Activated CD4-positive, CD25-positive, alpha-beta regulatory T cell treated with anti-CD3 and anti-CD28 coated beads, Interleukin-2, amount 50 U/mL, for 24 hours (primary cell): ENCODE measurements at regions not wholly inside any gene's neighbourhood (a gene's known extent, or its start where the extent isn't known, plus 50 kb on each side); places are given as distances from the start of the nearest gene placed in this dataset.
"Not testable (repeated sequence)": the region's sequence is repeated elsewhere in the genome, so short reads cannot be mapped to it uniquely, and the experiment has no call there.

Source experiments
- ATAC-seq, 2 donors: fragments of 150-1000 bp; cut with Tn5 transposase; one replicate each; pipeline ENCODE4 v1.10.0; 2021; ENCODE audit warnings: mild to moderate bottlenecking in 1 of 2, moderate library complexity in 1 of 2

DNA sequence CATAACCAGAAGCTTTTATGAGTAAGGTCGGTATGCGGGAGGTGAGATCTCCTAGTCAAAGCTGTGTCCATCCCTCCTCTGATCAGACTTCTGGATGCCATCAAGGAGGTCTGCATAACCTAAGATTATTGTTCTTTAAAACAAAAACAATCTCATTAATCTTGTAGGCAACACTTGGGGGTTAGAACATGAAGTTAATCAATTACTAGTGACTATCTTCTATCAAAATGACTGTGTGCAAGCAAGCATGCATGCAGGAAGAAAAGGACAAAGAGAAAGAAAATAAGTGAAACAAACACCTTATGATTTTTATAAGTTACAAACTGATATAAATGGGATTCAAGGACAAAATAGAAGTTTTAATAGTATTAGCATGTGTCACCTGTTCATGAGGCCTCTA is 2435.9 kb upstream of the PCDH20 start:
- no peak for ATAC-seq

DNA sequence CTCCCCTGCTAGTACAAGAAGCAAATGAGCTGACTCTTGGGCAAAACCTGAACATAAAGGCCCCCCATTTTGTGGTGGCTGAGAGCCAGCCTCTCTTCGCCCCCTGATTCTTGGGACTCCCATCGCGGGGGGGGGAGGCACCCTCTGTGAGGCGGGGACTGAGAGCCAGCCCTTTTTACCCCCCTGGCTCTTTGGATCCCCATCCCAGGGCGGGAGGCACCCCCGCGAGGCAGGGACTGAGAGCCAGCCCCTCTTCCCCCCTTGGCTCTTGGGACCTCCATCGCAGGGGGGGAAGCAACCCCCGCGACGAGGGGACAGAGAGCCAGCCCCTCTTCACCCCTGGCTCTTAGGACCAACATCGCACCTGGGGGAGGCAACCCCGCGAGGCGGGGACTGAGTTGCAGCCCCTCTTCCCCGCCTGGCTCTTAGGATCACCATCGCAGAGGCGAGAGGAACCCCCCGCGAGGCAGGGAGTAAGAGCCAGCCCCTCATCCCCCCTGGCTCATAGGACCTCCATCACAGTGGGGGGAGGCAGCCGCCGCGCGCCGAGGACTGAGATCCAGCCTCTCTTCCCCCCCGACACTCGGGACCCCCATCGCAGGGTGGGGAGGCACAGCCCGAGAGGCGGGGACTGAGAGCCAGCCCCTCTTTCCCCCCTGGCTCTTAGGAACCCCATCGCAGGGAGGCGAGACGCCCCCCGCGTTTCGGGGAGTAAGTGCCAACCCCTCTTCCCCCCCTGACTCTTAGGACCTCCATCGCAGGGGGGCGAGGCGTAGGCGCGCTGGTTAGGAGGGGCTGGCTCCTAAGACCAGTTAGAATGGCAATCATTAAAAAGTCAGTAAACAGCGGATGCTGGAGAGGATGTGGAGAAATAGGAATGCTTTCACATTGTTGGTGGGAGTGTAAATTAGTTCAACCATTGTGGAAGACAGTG is 2428.4 kb upstream of the PCDH20 start:
- no peak for ATAC-seq

DNA sequence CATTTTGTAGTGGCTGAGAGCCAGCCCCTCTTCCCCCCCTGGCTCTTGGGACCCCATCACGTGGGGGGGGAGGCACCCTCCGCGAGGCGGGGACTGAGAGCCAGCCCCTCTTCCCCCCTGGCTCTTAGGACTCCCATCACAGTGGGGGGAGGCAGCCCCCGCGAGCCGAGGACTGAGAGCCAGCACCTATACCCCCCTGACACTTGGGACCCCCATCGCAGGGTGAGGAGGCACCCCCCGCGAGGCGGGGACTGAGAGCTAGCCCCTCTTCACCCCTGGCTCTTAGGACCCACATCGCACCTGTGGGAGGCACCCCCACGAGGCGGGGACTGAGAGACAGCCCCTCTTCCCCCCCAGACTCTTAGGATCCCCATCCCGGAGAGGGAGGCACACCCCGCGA is 2426.5 kb upstream of the PCDH20 start:
- ATAC-seq: no peak

DNA sequence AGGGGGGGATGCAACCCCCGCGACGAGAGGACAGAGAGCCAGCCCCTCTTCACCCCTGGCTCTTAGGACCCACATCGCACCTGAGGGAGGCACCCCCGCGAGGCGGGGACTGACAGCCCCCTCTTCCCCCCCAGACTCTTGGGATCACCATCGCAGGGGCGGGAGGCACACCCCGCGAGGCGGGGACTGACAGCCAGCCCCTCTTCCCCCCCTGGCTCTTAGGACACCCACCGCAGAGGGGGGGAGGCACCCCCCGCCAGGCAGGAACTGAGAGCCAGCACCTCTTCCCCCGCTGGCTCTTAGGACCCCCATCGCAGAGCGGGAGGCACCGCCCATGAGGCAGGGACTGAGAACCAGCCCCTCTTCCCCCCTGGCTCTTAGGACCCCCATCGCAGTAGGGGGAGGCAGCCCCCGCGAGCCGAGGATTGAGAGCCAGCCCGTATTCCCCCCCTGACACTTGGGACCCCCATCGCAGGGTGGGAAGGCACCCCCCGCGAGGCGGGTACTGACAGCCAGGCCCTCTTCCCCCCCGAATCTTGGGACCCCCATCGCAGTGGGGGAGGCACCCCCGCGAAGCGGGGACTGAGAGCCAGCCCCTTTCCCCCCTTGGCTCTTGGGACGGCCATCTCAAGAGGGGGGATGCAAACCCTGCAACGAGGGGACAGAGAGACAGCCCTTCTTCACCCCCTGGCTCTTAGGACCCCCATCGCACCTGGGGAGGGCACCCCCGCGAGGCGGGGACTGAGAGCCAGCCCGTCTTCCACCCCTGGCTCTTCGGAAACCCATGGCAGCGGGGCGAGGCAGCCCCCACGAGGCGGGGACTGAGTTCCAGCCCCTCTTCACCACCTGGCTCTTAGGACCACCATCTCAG is 2425.1 kb upstream of the PCDH20 start:
- ATAC-seq: no peak

DNA sequence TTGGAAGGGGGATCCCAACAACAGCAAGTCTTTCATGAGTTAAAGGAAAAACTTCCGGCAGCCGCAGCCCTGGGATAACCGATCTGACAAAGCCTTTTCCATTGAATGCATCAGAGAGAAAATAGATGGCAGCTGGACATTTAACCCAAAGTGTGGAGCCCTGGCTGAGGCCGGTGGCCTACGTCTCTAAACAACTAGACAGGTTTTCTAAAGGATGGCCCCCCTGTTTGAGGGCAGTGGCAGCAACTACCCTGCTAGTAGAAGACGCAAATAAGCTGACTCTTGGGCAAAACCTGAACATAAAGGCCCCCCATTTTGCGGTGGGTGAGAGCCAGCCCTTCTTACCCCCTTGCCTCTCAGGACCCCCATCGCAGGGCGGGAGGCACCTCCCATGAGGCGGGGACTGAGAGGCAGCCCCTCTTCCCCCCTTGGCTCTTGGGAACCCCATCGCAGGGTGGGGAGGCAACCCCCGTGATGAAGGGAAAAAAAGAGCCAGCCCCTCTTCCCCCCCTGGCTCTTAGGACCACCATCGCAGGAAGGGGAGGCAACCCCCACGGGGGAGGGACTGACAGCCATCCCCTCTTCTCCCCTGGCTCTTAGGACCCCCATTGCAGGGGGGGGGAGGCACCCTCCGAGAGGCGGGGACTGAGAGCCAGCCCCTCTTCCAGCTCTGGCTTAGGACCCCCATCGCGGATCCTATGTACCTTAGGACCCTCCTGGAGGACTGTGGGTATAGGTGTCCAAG is 2422.9 kb upstream of the PCDH20 start:
- no peak for ATAC-seq

DNA sequence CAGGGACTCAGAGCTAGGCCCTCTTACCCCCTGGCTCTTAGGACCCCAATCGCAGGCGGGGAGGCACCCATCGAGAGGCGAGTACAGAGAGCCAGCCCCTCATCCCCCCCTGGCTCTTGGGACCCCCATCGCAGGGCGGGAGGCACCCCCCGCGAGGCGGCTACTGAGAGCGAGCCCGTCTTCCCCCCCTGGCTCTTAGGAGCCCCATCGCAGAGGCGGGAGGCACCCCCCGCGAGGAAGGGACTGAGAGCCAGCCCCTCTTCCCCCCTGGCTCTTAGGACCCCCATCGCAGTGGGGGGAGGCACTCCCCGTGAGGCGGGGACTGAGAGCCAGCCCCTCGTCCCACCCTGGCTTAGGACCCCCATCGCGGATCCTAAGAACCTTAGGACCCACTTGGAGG is 2422.1 kb upstream of the PCDH20 start:
- ATAC-seq: not testable (repeated sequence)

DNA sequence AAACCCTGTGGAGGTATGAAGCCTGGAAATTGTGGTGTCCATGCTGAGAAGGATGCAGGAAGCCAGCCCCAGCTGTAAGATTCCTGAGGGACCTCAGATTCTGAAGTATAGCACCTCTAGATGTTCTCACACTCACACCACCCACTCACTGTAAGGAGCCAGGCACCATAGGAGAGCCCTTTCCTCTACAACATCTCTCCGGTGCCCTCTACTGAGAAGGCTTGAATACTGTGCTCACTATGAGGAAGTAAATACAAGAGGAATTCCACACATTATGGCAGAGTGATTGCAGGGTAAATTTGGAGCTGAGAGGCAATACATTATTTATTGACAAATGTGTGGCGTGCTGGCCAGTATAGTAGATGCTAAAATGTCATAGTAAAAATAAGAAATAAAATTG is 2414.0 kb upstream of the PCDH20 start:
- not testable (repeated sequence) for ATAC-seq

DNA sequence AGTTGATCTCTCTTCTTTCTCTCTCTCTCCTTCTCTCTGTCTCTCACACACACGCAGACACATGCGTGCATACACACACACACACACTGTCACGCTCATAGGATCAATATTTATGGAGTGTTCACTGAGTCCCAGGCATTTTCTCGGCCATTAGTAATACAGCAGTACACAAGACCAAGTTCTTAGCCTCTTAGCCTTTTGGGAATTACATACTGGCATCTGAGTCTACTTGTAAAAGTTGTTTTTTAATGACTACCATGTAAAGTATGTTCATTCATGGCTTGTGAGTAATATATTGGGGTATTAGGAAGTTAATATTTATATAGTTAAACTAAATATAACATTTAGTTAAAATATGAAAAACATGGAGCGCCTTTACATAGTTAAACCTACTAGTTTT is 2406.1 kb upstream of the PCDH20 start:
- ATAC-seq: not testable (repeated sequence)

DNA sequence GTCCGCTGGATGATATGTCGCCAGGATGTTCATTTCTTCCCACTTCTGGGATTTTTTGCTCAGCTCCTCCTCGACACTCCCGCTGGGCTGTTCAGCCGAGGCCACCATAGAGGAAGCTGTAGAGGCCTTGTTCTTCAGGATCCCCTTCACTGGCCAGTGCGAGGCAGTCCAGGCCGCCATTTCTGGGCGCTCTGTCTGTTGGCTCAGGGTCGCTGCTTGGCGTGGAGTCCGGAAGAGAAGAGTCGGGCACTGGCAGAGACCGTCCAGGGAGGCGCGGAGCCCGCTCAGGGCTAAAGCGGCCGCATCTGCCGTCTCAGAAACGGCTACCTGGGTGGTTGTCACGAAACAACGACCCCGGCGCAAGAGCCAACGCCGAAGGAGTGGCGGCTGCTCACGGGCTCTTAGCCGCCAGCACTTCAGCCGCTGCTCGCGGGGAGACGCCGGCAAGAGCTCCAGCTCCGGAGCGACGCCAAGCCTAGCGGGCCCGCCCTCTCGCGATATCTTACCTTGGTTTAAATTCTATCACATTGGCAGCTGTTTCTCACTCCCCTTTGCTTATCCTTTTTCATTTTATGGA is 2395.9 kb upstream of the PCDH20 start:
- ATAC-seq: not testable (repeated sequence)

DNA sequence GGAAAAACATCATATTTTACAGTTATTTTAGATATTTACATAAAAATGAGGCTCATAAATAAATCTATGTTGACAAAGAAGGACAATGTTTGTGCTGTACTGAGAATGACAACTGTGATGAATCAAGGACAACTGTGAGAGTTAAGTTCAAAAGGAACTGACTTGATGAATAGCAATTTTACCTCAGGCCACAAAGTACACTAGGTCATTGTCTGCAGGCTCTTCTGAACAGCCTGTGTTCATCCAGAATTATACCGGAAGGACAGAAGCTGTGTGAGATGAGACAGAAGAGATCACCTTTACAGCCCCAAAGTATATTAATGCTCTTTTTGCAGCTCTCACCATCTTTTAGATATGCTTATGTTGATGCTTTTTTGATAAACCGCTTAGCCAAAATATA is 2375.5 kb upstream of the PCDH20 start:
- ATAC-seq: not testable (repeated sequence)

DNA sequence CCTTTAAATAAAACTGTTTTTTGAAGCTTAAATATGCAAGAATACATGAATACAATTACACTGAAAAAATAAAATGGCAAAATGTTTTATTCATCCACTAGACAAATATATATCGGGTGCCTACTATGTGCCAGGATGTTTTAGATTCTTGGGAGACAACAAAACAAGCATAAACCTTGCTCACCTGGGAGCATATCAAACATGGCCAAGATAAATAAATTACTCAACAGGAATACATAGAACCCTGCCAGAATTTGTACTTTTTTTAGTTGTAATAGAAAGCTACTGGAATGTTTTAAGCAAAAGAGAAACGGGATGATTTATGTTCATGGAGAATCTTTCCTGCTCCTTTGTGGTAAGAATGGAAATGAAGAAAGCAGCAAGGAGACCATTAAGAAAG is 2358.5 kb upstream of the PCDH20 start:
- ATAC-seq: no peak

DNA sequence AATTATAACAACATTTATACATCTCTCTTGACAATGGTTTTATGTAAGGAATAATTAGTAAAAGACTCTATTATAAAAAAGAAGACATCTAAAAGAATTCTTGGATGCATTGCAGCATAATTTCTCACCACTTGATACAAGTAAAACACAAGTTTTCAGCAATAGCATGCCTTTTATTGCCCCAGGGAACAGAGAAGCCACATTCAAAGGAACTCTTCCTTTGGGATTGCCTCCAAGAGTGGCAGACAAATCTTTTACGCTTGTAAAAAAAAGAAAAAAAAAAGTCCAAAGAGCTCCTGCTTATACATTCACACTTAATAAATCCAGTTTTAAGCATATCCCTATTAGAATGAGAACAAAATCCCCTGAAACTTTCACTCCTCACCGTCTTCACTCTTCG is 2357.8 kb upstream of the PCDH20 start:
- ATAC-seq: no peak

DNA sequence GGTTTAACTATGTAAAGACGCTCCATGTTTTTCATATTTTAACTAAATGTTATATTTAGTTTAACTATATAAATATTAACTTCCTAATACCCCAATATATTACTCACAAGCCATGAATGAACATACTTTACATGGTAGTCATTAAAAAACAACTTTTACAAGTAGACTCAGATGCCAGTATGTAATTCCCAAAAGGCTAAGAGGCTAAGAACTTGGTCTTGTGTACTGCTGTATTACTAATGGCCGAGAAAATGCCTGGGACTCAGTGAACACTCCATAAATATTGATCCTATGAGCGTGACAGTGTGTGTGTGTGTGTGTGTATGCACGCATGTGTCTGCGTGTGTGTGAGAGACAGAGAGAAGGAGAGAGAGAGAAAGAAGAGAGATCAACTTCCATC is 2342.0 kb upstream of the PCDH20 start:
- not testable (repeated sequence) for ATAC-seq

DNA sequence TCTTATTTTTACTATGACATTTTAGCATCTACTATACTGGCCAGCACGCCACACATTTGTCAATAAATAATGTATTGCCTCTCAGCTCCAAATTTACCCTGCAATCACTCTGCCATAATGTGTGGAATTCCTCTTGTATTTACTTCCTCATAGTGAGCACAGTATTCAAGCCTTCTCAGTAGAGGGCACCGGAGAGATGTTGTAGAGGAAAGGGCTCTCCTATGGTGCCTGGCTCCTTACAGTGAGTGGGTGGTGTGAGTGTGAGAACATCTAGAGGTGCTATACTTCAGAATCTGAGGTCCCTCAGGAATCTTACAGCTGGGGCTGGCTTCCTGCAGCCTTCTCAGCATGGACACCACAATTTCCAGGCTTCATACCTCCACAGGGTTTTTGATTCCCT is 2334.2 kb upstream of the PCDH20 start:
- ATAC-seq: not testable (repeated sequence)

DNA sequence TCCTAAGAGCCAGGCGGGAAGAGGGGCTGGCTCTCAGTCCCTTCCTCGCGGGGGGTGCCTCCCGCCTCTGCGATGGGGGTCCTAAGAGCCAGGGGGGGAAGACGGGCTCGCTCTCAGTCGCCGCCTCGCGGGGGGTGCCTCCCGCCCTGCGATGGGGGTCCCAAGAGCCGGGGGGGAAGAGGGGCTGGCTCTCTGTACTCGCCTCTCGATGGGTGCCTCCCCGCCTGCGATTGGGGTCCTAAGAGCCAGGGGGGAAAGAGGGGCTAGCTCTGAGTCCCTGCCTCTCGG is 2326.1 kb upstream of the PCDH20 start:
- not testable (repeated sequence) for ATAC-seq

DNA sequence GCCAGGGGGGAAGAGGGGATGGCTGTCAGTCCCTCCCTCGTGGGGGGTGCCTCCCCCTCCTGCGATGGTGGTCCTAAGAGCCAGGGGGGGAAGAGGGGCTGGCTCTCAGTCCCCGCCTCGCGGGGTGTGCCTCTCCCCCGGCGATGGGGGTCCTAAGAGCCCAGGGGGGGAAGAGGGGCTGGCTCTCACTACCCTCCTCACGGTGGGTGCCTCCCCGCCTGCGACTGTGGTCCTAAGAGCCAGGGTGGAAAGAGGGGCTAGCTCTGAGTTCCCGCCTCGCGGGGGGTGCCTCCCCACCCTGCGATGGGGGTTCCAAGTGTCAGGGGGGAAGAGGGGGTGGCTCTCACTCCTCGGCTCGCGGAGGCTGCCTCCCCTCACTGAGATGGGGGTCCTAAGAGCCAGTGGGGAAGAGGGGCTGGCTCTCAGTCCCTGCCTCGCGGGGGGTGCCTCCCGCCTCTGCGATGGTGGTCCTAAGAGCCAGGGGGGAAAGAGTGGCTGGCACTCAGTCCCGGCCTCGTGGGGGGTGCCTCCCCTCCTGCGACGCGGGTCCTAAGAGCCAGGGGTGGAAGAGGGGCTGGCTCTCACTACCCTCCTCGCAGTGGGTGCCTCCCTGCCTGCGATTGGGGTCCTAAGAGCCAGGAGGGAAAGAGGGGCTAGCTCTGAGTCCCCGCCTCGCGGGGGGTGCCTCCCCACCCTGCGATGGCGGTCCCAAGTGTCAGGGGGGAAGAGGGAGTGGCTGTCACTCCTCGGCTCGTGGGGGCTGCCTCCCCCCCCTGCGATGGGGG is 2325.6 kb upstream of the PCDH20 start:
- no peak for ATAC-seq

DNA sequence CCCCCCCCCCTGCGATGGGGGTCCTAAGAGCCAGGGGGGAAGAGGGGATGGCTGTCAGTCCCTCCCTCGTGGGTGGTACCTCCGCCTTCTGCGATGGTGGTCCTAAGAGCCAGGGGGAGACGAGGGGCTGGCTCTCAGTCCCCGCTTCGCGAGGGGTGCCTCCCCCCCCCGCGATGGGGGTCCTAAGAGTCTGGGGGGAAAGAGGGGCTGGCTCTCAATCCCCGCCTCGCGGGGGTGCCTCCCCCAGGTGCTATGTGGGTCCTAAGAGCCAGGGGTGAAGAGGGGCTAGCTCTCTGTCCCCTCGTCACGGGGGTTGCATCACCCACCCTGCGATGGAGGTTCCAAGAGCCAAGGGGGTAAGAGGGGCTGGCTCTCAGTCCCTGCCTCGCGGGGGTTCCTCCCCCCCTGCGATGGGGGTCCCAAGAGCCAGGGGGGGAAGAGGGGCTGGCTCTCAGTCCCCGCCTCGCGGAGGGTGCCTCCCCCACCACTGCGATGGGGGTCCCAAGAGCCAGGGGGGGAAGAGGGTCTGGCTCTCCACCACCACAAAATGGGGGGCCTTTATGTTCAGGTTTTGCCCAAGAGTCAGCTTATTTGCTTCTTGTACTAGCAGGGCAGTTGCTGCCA is 2323.6 kb upstream of the PCDH20 start:
- not testable (repeated sequence) for ATAC-seq

DNA sequence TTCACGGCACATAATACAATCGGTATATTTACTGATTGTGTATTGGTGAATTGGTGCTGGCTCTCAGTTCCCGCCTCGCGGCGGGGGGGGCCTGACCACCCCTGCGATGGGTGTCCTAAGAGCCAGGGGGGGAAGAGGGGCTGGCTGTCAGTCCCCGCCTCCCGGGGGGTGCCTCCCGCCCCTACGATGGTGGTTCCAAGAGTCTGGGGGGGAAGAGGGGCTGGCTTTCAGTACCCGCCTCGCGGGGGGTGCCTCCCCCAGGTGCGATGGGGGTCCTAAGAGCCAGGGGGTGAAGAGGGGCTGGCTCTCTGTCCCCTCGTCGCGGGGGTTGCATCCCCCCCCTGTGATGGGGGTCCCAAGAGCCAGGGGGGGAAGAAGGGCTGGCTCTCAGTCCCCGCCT is 2321.8 kb upstream of the PCDH20 start:
- no peak for ATAC-seq

DNA sequence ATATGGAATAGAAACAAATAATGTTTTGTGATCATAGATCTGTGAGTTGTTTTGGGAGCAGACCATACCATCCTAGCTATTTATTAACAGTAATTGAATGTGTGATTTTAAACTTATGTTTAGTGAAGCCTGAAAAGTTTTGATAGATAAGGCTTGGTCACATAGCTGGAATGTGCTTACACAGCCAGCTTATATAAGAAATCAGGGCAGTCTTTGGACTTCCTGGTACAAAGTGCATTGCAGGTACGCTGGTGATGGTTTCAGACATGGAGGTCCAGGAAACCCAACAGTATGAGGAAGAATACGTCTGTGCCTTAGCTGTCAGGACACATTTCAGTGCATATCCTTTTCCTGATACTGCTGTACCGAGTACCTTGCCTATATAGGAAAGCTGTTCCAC is 2316.2 kb upstream of the PCDH20 start:
- ATAC-seq: no peak

DNA sequence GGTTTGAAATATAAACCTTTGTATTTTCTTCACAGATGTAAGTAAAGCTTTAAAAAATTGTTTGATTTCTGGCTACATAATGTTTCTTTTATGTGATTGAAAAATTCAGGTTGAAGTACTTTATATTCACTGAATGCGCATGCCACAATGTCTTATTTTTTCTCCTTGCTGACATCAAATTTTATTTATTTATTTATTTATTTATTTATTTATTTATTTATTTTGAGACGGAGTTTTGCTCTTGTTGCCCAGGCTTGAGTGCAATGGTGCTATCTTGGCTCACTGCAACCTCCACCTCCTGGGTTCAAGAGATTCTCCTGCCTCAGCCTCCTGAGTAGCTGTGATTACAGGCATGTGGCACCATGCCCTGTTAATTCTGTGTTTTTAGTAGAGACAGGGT is 2296.5 kb upstream of the PCDH20 start:
- ATAC-seq: not testable (repeated sequence)

DNA sequence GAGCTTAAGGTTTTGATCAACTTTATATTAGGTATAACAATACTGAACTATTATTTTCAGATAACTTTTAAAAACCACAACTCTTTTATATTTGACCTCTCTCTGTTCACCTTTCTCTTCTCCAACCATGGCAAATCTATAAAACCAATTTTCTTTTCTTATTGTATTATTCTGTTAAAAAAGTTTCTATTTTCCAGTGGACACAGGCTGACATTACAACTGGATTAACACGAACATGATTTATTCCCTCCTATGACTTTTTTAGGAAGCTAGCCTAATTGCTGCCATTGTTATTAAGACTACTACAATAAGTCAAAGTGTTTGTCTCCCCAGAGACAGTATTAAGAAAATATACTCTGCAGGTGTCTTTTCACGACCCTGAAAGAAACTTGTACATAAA is 2291.1 kb upstream of the PCDH20 start:
- no peak for ATAC-seq

DNA sequence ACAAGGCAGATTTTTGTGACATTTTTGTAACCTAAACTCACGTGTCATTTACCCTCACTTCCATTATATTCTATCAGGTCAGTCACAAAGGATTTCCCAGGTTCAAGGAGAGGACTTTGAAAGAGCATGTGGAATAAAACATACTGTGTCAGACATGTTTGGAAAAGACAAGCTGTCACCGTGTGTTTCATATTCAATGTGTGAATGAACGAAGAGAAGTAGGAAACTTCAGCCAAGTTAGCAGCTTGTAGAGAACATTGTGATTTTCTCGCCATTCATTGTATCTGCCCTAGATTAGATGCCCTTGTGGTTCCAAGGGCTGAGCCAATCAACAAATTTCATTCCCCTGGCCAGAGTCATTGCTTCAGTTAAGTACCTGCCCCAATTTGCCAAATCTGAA is 2288.9 kb upstream of the PCDH20 start:
- no peak for ATAC-seq
